GM13977 (cell line): ENCODE measurements at regions not wholly inside any gene's neighbourhood (a gene's known extent, or its start where the extent isn't known, plus 50 kb on each side); places are given as distances from the start of the nearest gene placed in this dataset.
"Not testable (repeated sequence)": the region's sequence is repeated elsewhere in the genome, so short reads cannot be mapped to it uniquely, and the experiment has no call there.

Source experiments
- DNase-seq: peaks from one replicate; pipeline ENCODE4 v3.0.0; 2012; ENCODE audit warnings: low spot score
- in situ Hi-C: fragments of 300-500 bp; cut with MboI; formaldehyde crosslinking; loops from one replicate; pipeline ENCODE4 v1.12.0; 2022; ENCODE audit warnings: low sequenced_read_pairs, low pct_unique_long_range_greater_than_20kb, mixed read lengths, inconsistent platforms; ENCODE audit not compliant: unreplicated experiment
- TF ChIP-seq, protein P1 (sequence below): IDR thresholded peaks from 2 replicates; pipeline ENCODE4 v1.5.1; 2012; ENCODE audit warnings: mild to moderate bottlenecking, control low read depth; ENCODE audit not compliant: insufficient read depth; ENCODE audit errors: extremely low read depth, missing control alignments

DNA sequence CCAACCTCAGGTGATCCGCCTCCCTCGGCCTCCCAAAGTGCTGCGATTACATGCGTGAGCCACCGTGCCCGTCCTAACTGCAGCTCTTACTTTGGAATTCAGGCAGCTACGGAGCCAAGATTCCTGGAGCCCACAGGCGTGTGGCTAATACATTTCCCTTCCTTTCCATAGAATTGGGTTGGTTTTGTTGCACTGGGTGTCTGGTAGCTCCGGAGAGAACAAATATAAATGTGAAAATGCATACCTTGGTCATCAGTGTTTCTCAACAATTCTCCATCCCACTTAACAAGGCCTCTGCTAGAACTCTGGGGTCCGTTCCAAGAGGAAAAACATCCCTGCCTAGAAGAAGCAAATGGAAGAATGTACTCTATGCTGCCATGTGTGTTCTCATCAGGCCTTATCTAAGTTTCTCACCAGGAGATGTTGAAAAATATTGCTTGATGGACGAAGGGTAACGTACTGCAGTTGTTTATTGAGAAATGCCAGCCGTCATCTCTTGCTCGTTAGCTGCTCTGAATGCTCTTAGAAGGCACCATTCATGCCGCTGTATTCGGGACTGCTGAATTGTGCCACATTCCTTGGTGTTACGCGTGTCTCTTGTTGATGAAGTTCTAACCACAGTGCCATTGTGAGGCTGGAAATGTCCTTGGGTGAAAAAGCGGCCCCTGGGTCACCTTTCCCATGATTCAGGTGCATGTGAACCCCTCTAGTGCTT, 50.5 kb upstream of the CD99 start:
- in situ Hi-C loops: loop anchor here (10.0 kb wide), 1 partner anchor 174 kb away; no protein-coding TSS in a partner anchor
- DNase-seq: no peak
- TF ChIP-seq, protein P1, sequence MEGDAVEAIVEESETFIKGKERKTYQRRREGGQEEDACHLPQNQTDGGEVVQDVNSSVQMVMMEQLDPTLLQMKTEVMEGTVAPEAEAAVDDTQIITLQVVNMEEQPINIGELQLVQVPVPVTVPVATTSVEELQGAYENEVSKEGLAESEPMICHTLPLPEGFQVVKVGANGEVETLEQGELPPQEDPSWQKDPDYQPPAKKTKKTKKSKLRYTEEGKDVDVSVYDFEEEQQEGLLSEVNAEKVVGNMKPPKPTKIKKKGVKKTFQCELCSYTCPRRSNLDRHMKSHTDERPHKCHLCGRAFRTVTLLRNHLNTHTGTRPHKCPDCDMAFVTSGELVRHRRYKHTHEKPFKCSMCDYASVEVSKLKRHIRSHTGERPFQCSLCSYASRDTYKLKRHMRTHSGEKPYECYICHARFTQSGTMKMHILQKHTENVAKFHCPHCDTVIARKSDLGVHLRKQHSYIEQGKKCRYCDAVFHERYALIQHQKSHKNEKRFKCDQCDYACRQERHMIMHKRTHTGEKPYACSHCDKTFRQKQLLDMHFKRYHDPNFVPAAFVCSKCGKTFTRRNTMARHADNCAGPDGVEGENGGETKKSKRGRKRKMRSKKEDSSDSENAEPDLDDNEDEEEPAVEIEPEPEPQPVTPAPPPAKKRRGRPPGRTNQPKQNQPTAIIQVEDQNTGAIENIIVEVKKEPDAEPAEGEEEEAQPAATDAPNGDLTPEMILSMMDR: no peak

DNA sequence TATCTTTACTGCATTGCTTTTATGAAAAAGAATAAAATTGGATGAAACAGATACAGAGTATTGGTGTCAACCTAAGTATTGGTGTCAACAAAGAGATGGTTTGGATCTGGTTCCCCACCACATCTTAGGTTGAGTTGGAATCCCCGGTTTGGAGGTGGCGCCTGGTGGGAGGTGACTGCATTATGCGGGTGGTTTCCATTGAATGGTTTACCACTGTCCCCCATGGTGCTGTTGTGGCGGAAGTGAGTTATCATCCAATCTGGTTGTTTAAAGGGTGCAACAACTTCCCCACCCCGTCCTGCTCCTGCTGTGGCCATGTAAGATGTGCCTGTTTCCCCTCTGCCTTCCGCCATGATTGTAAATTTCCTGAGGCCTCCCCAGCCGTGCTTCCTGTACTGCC, 52.8 kb upstream of the CD99 start:
- no peak for DNase-seq
- TF ChIP-seq, protein P1: no peak
- in situ Hi-C loops: no loop called here

DNA sequence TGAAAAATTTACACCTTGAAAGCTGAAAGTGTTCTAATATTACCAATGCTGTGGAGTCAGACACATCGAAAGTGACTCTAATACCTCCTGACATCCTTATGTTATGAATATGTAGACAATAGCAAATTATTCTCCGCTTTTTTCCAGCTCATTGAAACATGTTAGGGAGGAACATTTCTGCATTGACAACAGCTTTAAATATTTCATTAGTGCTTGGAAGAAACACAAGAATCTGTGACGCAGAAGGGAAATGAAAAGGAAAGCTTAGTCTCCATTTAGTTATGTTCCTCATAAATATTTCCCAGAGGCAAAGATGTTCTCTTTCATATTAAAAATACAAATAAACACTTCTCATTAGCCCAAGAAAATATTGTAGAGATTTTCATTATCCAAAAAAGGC, 55.8 kb upstream of the CD99 start:
- no peak for DNase-seq
- in situ Hi-C loops: no loop called here
- TF ChIP-seq, protein P1: no peak

DNA sequence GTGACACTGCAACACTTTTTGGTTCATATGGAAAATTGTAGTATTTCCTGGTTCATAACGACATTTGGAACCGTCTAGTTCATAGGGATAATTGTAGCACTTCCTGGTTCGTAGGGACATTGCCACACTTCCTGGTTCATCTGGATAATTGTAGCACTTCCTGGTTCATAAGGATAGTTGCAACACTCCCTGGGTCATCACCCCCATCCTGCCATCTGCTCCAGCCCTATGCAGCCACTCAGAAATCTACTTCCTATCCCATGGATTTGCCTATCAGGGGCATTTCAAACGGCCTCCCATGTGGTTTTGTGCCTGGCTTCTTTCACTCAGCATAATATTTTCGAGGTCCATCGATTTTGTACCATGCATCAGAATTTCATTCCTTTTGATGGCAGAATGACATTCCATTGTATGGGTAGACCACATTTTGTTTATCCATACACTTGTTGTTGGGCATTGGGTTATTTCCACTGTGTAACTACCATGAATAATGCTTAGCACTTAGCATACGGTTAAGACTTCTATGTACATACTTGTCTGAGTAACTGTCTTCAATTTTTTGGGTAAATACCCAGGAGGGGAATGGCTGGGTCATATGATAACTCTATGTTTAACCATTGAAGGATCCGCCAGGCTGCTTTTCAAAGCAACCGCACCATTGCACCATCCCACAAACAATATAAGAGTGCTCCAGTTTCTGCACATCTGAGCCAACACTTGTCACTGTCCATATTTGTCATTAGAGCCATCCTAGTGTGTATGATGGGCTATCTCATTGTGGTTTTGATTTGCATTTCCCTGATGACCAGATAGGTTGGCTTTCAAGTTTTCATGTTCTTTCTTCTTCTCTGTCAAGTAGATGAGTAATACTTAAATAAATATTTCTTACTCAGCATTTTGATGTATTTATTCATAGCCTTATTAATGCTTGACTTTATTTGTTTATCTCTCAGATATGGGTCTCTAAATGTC, 58.3 kb upstream of the CD99 start:
- in situ Hi-C loops: no loop called here
- no peak for DNase-seq
- TF ChIP-seq, protein P1: no peak

DNA sequence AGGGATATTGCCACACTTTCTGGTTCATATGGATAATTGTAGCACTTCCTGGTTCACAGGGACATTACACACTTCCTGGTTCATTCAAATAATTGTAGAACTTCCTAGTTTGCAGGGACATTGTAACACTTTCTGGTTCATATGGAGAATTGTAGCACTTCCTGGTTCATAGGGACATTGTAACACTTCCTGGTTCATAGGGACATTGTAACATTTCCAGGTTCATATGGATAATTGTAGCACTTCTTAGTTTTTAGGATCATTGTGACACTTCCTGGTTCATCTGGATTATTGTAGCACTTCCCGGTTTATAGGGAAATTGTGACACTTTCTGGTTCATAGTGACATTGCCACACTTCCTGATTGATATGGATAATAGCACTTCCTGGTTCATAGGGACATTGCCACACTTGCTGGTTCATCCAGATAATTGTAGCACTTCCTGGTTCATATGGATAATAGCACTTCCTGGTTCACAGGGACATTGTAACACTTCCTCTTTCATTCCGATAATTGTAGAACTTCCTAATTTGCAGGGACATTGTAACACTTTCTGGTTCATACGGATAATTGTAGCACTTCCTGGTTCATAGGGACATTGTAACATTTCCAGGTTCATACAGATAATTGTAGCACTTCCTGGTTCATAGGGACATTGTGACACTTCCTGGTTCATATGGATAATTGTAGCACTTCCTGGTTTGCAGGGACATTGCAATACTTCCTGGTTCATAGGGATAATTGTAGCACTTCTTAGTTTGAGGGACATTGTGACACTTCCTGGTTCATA, 59.2 kb upstream of the CD99 start:
- in situ Hi-C loops: no loop called here
- no peak for DNase-seq
- TF ChIP-seq, protein P1: no peak

DNA sequence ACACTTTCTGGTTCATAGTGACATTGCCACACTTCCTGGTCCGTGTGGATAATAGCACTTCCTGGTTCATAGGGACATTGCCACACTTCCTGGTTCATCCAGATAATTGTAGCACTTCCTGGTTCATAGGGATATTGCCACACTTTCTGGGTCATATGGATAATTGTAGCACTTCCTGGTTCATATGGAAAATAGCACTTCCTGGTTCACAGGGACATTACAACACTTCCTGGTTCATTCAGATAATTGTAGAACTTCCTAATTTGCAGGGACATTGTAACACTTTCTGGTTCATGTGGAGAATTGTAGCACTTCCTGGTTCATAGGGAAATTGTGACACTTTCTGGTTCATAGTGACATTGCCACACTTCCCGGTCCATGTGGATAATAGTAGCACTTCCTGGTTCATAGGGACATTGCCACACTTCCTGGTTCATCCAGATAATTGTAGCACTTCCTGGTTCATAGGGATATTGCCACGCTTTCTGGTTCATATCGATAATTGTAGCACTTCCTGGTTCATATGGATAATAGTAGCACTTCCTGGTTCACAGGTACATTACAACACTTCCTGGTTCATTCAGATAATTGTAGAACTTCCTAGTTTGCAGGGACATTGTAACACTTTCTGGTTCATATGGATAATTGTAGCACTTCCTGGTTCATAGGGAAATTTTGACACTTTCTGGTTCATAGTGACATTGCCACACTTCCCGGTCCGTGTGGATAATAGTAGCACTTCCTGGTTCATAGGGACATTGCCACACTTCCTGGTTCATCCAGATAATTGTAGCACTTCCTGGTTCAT, 60.0 kb upstream of the CD99 start:
- DNase-seq, in situ Hi-C loops: not testable (repeated sequence)

DNA sequence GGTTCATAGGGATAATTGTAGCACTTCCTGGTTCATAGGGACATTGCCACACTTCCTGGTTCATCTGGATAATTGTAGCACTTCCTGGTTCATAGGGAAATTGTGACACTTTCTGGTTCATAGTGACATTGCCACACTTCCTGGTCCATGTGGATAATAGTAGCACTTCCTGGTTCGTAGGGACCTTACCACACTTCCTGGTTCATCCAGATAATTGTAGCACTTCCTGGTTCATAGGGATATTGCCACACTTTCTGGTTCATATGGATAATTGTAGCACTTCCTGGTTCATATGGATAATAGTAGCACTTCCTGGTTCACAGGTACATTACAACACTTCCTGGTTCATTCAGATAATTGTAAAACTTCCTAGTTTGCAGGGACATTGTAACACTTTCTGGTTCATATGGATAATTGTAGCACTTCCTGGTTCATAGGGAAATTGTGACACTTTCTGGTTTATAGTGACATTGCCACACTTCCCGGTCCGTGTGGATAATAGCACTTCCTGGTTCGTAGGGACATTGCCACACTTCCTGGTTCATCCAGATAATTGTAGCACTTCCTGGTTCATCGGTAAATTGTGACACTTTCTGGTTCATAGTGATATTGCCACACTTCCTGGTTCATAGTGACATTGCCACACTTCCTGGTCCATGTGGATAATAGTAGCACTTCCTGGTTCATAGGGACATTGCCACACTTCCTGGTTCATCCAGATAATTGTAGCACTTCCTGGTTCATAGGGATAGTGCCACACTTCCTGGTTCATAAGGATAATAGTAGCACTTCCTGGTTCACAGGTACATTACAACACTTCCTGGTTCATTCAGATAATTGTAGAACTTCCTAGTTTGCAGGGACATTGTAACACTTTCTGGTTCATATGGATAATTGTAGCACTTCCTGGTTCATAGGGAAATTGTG, 60.8 kb upstream of the CD99 start:
- in situ Hi-C loops, DNase-seq: not testable (repeated sequence)
